ENCODE measurements at regions not wholly inside any gene's neighbourhood (a gene's known extent, or its start where the extent isn't known, plus 50 kb on each side); places are given as distances from the start of the nearest gene placed in this dataset.

DNA sequence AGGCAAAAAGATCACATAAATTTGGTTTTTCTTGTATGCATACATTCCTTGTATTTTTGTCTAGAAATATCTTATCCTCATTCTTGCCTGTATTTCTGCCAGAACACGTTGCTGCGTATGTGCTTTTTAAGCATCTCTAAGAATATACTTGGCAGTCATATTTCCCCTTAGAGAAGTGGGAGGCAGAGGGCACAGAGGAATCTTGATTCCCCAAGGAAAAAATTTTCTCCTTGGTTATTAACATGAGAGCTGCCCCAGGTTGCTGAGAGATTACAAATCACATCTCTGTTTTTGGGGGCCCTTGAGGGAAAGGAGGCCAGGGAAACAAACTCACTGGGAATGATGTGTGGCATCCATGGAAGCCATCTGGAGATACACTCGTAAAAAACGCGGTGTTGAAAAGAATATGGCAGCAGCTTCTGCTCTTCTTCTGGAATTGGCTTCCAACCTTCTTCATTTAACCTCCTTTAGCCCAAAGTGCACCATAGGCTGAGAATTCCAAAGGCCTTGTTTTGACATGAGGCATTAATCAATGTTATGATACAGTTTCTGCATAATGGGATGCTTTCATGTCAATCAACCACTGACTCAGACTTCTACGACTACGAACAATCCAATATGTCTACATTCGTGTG, 684.3 kb upstream of the SORCS1 start:
- TF ChIP-seq, protein P1, sequence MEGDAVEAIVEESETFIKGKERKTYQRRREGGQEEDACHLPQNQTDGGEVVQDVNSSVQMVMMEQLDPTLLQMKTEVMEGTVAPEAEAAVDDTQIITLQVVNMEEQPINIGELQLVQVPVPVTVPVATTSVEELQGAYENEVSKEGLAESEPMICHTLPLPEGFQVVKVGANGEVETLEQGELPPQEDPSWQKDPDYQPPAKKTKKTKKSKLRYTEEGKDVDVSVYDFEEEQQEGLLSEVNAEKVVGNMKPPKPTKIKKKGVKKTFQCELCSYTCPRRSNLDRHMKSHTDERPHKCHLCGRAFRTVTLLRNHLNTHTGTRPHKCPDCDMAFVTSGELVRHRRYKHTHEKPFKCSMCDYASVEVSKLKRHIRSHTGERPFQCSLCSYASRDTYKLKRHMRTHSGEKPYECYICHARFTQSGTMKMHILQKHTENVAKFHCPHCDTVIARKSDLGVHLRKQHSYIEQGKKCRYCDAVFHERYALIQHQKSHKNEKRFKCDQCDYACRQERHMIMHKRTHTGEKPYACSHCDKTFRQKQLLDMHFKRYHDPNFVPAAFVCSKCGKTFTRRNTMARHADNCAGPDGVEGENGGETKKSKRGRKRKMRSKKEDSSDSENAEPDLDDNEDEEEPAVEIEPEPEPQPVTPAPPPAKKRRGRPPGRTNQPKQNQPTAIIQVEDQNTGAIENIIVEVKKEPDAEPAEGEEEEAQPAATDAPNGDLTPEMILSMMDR (IDR thresholded peaks at IDR 0.05): no peak
- no peak for TF ChIP-seq ZNF138 (CRISPR knock-in tag; conservative IDR thresholded peaks at IDR 0.05)
- TF ChIP-seq, protein P2, sequence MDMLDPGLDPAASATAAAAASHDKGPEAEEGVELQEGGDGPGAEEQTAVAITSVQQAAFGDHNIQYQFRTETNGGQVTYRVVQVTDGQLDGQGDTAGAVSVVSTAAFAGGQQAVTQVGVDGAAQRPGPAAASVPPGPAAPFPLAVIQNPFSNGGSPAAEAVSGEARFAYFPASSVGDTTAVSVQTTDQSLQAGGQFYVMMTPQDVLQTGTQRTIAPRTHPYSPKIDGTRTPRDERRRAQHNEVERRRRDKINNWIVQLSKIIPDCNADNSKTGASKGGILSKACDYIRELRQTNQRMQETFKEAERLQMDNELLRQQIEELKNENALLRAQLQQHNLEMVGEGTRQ (CRISPR knock-in tag; IDR thresholded peaks at IDR 0.05): no peak
- TF ChIP-seq, protein P3, sequence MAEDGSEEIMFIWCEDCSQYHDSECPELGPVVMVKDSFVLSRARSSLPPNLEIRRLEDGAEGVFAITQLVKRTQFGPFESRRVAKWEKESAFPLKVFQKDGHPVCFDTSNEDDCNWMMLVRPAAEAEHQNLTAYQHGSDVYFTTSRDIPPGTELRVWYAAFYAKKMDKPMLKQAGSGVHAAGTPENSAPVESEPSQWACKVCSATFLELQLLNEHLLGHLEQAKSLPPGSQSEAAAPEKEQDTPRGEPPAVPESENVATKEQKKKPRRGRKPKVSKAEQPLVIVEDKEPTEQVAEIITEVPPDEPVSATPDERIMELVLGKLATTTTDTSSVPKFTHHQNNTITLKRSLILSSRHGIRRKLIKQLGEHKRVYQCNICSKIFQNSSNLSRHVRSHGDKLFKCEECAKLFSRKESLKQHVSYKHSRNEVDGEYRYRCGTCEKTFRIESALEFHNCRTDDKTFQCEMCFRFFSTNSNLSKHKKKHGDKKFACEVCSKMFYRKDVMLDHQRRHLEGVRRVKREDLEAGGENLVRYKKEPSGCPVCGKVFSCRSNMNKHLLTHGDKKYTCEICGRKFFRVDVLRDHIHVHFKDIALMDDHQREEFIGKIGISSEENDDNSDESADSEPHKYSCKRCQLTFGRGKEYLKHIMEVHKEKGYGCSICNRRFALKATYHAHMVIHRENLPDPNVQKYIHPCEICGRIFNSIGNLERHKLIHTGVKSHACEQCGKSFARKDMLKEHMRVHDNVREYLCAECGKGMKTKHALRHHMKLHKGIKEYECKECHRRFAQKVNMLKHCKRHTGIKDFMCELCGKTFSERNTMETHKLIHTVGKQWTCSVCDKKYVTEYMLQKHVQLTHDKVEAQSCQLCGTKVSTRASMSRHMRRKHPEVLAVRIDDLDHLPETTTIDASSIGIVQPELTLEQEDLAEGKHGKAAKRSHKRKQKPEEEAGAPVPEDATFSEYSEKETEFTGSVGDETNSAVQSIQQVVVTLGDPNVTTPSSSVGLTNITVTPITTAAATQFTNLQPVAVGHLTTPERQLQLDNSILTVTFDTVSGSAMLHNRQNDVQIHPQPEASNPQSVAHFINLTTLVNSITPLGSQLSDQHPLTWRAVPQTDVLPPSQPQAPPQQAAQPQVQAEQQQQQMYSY (CRISPR knock-in tag; IDR thresholded peaks at IDR 0.05): no peak
- no peak for TF ChIP-seq NR2C2 (CRISPR knock-in tag; IDR thresholded peaks at IDR 0.05)
- no peak for TF ChIP-seq ZBTB21 (CRISPR knock-in tag; IDR thresholded peaks at IDR 0.05; ENCODE audit: borderline replicate concordance)
- TF ChIP-seq ETV6 (CRISPR knock-in tag; IDR thresholded peaks at IDR 0.05): no peak
- TF ChIP-seq, protein P4, sequence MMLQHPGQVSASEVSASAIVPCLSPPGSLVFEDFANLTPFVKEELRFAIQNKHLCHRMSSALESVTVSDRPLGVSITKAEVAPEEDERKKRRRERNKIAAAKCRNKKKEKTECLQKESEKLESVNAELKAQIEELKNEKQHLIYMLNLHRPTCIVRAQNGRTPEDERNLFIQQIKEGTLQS (CRISPR knock-in tag; conservative IDR thresholded peaks at IDR 0.05): no peak
- TF ChIP-seq ATF1 (CRISPR knock-in tag; IDR thresholded peaks at IDR 0.05): no peak
- TF ChIP-seq, protein P5, sequence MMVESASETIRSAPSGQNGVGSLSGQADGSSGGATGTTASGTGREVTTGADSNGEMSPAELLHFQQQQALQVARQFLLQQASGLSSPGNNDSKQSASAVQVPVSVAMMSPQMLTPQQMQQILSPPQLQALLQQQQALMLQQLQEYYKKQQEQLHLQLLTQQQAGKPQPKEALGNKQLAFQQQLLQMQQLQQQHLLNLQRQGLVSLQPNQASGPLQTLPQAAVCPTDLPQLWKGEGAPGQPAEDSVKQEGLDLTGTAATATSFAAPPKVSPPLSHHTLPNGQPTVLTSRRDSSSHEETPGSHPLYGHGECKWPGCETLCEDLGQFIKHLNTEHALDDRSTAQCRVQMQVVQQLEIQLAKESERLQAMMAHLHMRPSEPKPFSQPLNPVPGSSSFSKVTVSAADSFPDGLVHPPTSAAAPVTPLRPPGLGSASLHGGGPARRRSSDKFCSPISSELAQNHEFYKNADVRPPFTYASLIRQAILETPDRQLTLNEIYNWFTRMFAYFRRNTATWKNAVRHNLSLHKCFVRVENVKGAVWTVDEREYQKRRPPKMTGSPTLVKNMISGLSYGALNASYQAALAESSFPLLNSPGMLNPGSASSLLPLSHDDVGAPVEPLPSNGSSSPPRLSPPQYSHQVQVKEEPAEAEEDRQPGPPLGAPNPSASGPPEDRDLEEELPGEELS (CRISPR knock-in tag; IDR thresholded peaks at IDR 0.05): no peak
- TF ChIP-seq SMAD4 (CRISPR knock-in tag; IDR thresholded peaks at IDR 0.05): no peak
- TF ChIP-seq, protein P6, sequence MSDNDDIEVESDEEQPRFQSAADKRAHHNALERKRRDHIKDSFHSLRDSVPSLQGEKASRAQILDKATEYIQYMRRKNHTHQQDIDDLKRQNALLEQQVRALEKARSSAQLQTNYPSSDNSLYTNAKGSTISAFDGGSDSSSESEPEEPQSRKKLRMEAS (CRISPR knock-in tag; IDR thresholded peaks at IDR 0.05): no peak
- no peak for TF ChIP-seq ZNF423 (CRISPR knock-in tag; IDR thresholded peaks at IDR 0.05)

Measured in WTC11 (cell line).